ENCODE measurements at regions not wholly inside any gene's neighbourhood (a gene's known extent, or its start where the extent isn't known, plus 50 kb on each side); places are given as distances from the start of the nearest gene placed in this dataset.
"Not testable (repeated sequence)": the region's sequence is repeated elsewhere in the genome, so short reads cannot be mapped to it uniquely, and the experiment has no call there.

DNA sequence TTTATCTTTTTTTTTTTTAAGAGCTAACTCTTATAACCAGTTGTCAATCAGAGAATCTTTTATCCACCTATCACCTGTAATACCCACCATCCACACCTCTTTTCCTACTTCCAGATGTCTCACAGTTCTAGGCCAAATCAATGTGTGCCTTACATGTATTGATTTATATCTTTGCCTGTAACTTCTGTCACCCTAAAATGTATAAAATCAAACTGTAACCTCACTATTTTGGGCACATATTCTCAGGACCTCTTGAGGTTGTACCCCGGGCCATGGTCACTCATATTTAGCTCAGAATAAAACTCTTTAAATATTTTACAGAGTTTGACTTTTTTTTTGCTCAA is 404.7 kb upstream of the RORB start:
- Histone ChIP-seq H3K9ac (no peak overlapping the region), H3K4me2 (no peak overlapping the region), H4K20me1 (ENCODE audit: low read depth) (no peaks in the 10 kb centered on the region), H3K27me3 (no peaks in the 10 kb centered on the region), H3K4me3 (no peak overlapping the region), H3K79me2 (ENCODE audit: low read depth) (no peaks in the 10 kb centered on the region), H3K27ac (no peak overlapping the region), H2AFZ (replicated peaks) (no peak overlapping the region), H3F3A (ENCODE audit: low read depth) (no peaks in the 10 kb centered on the region), H3K9me3 (ENCODE audit: low read depth) (no peaks in the 10 kb centered on the region), H3K4me1 (peaks cover 4% of the 10 kb centered on the region), H3K36me3 (no peaks in the 10 kb centered on the region)
- no peak for DNase-seq (ENCODE audit: low spot score)
- H3K27me3 Mint-ChIP-seq (ENCODE audit: insufficient read depth, low read depth), result no peaks in the 10 kb centered on the region
- H3K4me1 Mint-ChIP-seq, result no peaks in the 10 kb centered on the region
- H3K4me3 Mint-ChIP-seq, result no peak overlapping the region
- H3K27ac Mint-ChIP-seq, result no peak overlapping the region
- no peaks in the 10 kb centered on the region for H3K36me3 Mint-ChIP-seq
- H3K9me3 Mint-ChIP-seq, result no peaks in the 10 kb centered on the region
- TF ChIP-seq EZH2 (IDR thresholded peaks at IDR 0.05), result no peak
- TF ChIP-seq EZH2phosphoT487 (IDR thresholded peaks at IDR 0.05), result no peak
- no peak for TF ChIP-seq CTCF (IDR thresholded peaks at IDR 0.05)

- H3K4me1 ChIP-seq; H2AFZ ChIP-seq (replicated peaks); H3K36me3 Mint-ChIP-seq; H3K9ac ChIP-seq; H3K4me3 Mint-ChIP-seq; H4K20me1 ChIP-seq (ENCODE audit: low read depth); H3K4me3 ChIP-seq; H3K27ac ChIP-seq; H3K79me2 ChIP-seq (ENCODE audit: low read depth); H3K4me1 Mint-ChIP-seq; H3K9me3 ChIP-seq (ENCODE audit: low read depth); H3K9me3 Mint-ChIP-seq; H3F3A ChIP-seq (ENCODE audit: low read depth); H3K27ac Mint-ChIP-seq; H3K27me3 ChIP-seq; H3K36me3 ChIP-seq; H3K4me2 ChIP-seq; H3K27me3 Mint-ChIP-seq (ENCODE audit: insufficient read depth, low read depth); DNase-seq (ENCODE audit: low spot score): not testable (repeated sequence)
These were observed 403.1 kb upstream of the RORB start for GRCh38 chr9:74094037-74094436.

DNA sequence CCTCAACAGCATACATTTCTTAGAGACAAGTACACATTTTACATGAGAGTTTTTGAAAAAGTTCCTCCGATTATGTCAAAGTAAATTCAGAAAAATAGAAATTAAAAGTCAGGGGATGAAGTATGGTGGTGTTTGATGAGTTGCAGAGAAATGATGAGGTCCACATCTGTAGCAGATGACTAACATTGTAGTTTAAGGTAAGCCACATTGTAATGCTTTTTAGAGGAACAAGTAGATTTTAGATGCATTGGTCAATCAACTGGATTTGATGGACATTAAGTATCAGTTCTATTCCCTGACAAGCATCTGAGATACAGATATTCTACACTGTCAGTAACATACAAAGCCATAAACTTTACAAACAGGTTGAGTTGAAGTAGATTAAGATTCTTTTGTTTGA is 402.4 kb upstream of the RORB start:
- Histone ChIP-seq H3K4me1 (peaks cover 4% of the 10 kb centered on the region), H3K4me3 (no peak overlapping the region), H3K9ac (no peak overlapping the region), H3K27ac (no peak overlapping the region), H2AFZ (replicated peaks) (no peak overlapping the region), H3K27me3 (no peaks in the 10 kb centered on the region), H3K9me3 (ENCODE audit: low read depth) (no peaks in the 10 kb centered on the region), H4K20me1 (ENCODE audit: low read depth) (no peaks in the 10 kb centered on the region), H3K36me3 (no peaks in the 10 kb centered on the region), H3K79me2 (ENCODE audit: low read depth) (no peaks in the 10 kb centered on the region), H3F3A (ENCODE audit: low read depth) (no peaks in the 10 kb centered on the region), H3K4me2 (no peak overlapping the region)
- H3K9me3 Mint-ChIP-seq, result no peaks in the 10 kb centered on the region
- DNase-seq (ENCODE audit: low spot score), result no peak
- H3K27ac Mint-ChIP-seq, result no peak overlapping the region
- no peaks in the 10 kb centered on the region for H3K27me3 Mint-ChIP-seq (ENCODE audit: insufficient read depth, low read depth)
- H3K4me3 Mint-ChIP-seq, result no peak overlapping the region
- H3K4me1 Mint-ChIP-seq, result no peaks in the 10 kb centered on the region
- no peaks in the 10 kb centered on the region for H3K36me3 Mint-ChIP-seq
- no peak for TF ChIP-seq EZH2 (IDR thresholded peaks at IDR 0.05)
- no peak for TF ChIP-seq EZH2phosphoT487 (IDR thresholded peaks at IDR 0.05)
- TF ChIP-seq CTCF (IDR thresholded peaks at IDR 0.05), result no peak

GRCh38 chr9:74095925-74096324 is 401.2 kb upstream of the RORB start:
- Mint-ChIP-seq H3K27me3 (ENCODE audit: insufficient read depth, low read depth) (no peaks in the 10 kb centered on the region), H3K4me3 (no peak overlapping the region), H3K4me1 (no peaks in the 10 kb centered on the region), H3K27ac (no peak overlapping the region), H3K36me3 (no peaks in the 10 kb centered on the region), H3K9me3 (no peaks in the 10 kb centered on the region)
- peaks cover 4% of the 10 kb centered on the region for H3K4me1 ChIP-seq
- no peaks in the 10 kb centered on the region for H3K9me3 ChIP-seq (ENCODE audit: low read depth)
- H4K20me1 ChIP-seq (ENCODE audit: low read depth), result no peaks in the 10 kb centered on the region
- H3K4me2 ChIP-seq, result no peak overlapping the region
- no peak overlapping the region for H3K27ac ChIP-seq
- no peak overlapping the region for H3K4me3 ChIP-seq
- no peak overlapping the region for H2AFZ ChIP-seq (replicated peaks)
- no peaks in the 10 kb centered on the region for H3K27me3 ChIP-seq
- H3K36me3 ChIP-seq, result no peaks in the 10 kb centered on the region
- H3F3A ChIP-seq (ENCODE audit: low read depth), result no peaks in the 10 kb centered on the region
- TF ChIP-seq EZH2 (IDR thresholded peaks at IDR 0.05) (no peak), EZH2phosphoT487 (IDR thresholded peaks at IDR 0.05) (no peak), CTCF (IDR thresholded peaks at IDR 0.05) (no peak)
- no peaks in the 10 kb centered on the region for H3K79me2 ChIP-seq (ENCODE audit: low read depth)
- H3K9ac ChIP-seq, result no peak overlapping the region
- no peak for DNase-seq (ENCODE audit: low spot score)
